HCT116 (cell line): ENCODE measurements at regions not wholly inside any gene's neighbourhood (a gene's known extent, or its start where the extent isn't known, plus 50 kb on each side); places are given as distances from the start of the nearest gene placed in this dataset.

Experiments
- CTCF ChIP-seq, 3 experiments: fragments of 200-600 bp in 1 of 3; sonication (generic) in 1 of 3; IDR thresholded peaks in 2 of 3; conservative IDR thresholded peaks in 1 of 3; 2 replicates each; pipeline ENCODE4 v1.5.1; 2012 to 2017; ENCODE audit warnings: low read depth in 2 of 3, low read length in 2 of 3, antibody characterized with exemption in 1 of 3, borderline replicate concordance in 1 of 3, control low read depth in 1 of 3, mild to moderate bottlenecking in 1 of 3, mixed read lengths in 1 of 3, mixed run types in 1 of 3, moderate library complexity in 1 of 3; ENCODE audit not compliant: insufficient read depth in 1 of 3
- EGR1 ChIP-seq: IDR thresholded peaks from 2 replicates; pipeline ENCODE4 v1.6.1; 2012; ENCODE audit warnings: low read depth
- POLR2A ChIP-seq: IDR thresholded peaks from 2 replicates; pipeline ENCODE4 v1.7.0; 2011; ENCODE audit warnings: borderline replicate concordance; ENCODE audit not compliant: insufficient read depth, insufficient read length; ENCODE audit errors: extremely low read depth
- POLR2AphosphoS5 ChIP-seq: IDR thresholded peaks from 2 replicates; pipeline ENCODE4 v1.6.1; 2011; ENCODE audit warnings: mild to moderate bottlenecking, low read depth, low read length, moderate library complexity

DNA sequence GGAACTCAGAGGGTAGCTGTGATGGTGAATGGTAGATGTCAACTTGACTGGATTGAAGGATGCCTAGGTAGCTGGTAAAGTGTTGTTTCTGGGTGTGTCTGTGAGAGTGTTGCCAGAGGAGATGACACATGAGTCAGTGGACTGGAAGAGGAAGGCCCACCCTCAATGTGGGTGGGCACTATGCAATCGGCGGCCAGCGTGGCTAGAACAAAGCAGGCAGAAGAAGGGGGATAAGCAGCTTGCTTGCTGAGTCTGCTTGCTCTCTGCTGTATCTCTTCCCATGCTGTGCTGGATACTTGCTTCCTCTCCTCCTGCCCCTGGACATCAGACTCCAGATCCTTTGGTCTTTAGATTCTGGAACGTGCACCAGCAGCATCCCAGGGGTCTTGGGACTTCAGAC is 128.1 kb downstream of the AIPL1 start:
- no peak for TF ChIP-seq POLR2A
- TF ChIP-seq CTCF (IDR thresholded peaks at IDR 0.05 in 2 of 3, conservative IDR thresholded peaks at IDR 0.05 in 1 of 3; ENCODE audit: borderline replicate concordance in 1 of 3, insufficient read depth in 1 of 3, low read depth in 2 of 3, low read length in 2 of 3), result no peak
- TF ChIP-seq POLR2AphosphoS5, result no peak
- no peak for TF ChIP-seq EGR1
